Upper lobe of left lung (tissue), 4 donors: ENCODE measurements at regions not wholly inside any gene's neighbourhood (a gene's known extent, or its start where the extent isn't known, plus 50 kb on each side); places are given as distances from the start of the nearest gene placed in this dataset.

Source experiments
- CTCF ChIP-seq, 6 experiments: fragments of 450-650 bp in 4 of 6; fragments of 200-600 bp in 2 of 6; sonication (generic) in 2 of 6; IDR thresholded peaks; one replicate each; pipeline ENCODE4 v1.5.1; 2016 to 2019; ENCODE audit warnings: antibody characterized with exemption in 6 of 6
- POLR2A ChIP-seq, 4 donors: fragments of 450-650 bp; IDR thresholded peaks; one replicate each; pipeline ENCODE4 v1.5.1; 2016 to 2017; ENCODE audit warnings: antibody characterized with exemption in 4 of 4, mild to moderate bottlenecking in 2 of 4
- POLR2AphosphoS5 ChIP-seq, 2 donors: sonication (generic); formaldehyde crosslinking; IDR thresholded peaks; one replicate each; pipeline ENCODE4 v1.5.1; 2017; ENCODE audit warnings: antibody characterized with exemption in 2 of 2

- TF ChIP-seq CTCF (IDR thresholded peaks at IDR 0.05) (no peak), POLR2A (IDR thresholded peaks at IDR 0.05) (no peak), POLR2AphosphoS5 (IDR thresholded peaks at IDR 0.05) (no peak)
These were observed 328.1 kb upstream of the MON1B start for GRCh38 chr16:76862901-76863300.
